Mammary epithelial cell (primary cell): ENCODE measurements at regions not wholly inside any gene's neighbourhood (a gene's known extent, or its start where the extent isn't known, plus 50 kb on each side); places are given as distances from the start of the nearest gene placed in this dataset.

Source experiments
- EZH2 ChIP-seq: IDR thresholded peaks from 2 replicates; pipeline ENCODE4 v1.6.1; 2012; ENCODE audit warnings: low read length, inconsistent platforms, borderline replicate concordance
- TF ChIP-seq, protein P1 (sequence below), 2 donors: IDR thresholded peaks in 1 of 2; conservative IDR thresholded peaks in 1 of 2; 2 replicates each; pipeline ENCODE4 v1.5.1; 2011 to 2012; ENCODE audit warnings: inconsistent platforms in 2 of 2, low read length in 2 of 2, mild to moderate bottlenecking in 2 of 2, control low read depth in 1 of 2, low read depth in 1 of 2; ENCODE audit not compliant: insufficient read depth in 1 of 2; ENCODE audit errors: extremely low read depth in 1 of 2

DNA sequence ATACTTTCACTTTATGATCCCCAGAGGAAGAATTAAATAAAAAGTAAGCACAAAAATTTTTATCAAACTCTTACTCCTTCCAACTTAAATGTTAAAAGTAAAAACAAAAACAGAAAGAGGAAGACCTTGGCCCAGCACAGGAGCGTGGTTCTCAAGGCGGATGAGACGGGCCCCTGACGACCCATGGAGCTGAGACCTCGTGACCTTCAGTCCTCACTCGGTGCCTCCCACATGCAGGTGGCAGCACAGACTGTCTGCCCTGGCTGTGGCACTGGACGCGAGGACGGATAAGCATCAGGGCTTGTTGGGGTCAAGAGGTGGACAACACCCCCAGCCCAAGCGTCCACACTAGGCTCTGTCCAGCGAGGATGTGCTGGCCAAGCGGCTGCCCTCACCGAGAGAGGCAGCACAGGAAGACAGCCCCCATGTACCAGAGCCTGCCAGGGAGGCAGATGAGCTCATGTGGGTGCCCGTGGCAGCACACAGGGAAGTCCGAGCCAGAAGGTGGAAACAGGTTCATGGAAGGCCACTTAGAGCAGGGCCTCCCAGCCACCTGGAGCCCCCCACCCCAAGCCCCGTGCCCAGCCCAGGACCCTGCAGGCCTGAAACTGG, 1389.8 kb downstream of the TBC1D22A start:
- TF ChIP-seq, protein P1, sequence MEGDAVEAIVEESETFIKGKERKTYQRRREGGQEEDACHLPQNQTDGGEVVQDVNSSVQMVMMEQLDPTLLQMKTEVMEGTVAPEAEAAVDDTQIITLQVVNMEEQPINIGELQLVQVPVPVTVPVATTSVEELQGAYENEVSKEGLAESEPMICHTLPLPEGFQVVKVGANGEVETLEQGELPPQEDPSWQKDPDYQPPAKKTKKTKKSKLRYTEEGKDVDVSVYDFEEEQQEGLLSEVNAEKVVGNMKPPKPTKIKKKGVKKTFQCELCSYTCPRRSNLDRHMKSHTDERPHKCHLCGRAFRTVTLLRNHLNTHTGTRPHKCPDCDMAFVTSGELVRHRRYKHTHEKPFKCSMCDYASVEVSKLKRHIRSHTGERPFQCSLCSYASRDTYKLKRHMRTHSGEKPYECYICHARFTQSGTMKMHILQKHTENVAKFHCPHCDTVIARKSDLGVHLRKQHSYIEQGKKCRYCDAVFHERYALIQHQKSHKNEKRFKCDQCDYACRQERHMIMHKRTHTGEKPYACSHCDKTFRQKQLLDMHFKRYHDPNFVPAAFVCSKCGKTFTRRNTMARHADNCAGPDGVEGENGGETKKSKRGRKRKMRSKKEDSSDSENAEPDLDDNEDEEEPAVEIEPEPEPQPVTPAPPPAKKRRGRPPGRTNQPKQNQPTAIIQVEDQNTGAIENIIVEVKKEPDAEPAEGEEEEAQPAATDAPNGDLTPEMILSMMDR (conservative IDR thresholded peaks at IDR 0.05 in 1 of 2, IDR thresholded peaks at IDR 0.05 in 1 of 2; ENCODE audit: extremely low read depth in 1 of 2, insufficient read depth in 1 of 2, low read depth in 1 of 2, low read length in 2 of 2): no peak
- no peak for TF ChIP-seq EZH2
